T-helper 1 cell treated with Interleukin-12 subunit alpha and Interleukin-12 subunit beta and Interleukin-4 antibody, amounts not matched to agents 30 μg/mL and 1 μg/mL, for 36 hours (primary cell): ENCODE measurements at regions not wholly inside any gene's neighbourhood (a gene's known extent, or its start where the extent isn't known, plus 50 kb on each side); places are given as distances from the start of the nearest gene placed in this dataset.

Source experiments
- H3K27ac Mint-ChIP-seq: one replicate; pipeline ENCODE4 v1.8.0; 2021; ENCODE audit warnings: mild to moderate bottlenecking, mixed read lengths
- H3K27me3 Mint-ChIP-seq: one replicate; pipeline ENCODE4 v1.8.0; 2021; ENCODE audit warnings: low read depth, mixed read lengths
- H3K36me3 Mint-ChIP-seq: one replicate; pipeline ENCODE4 v1.8.0; 2021; ENCODE audit warnings: low read depth, mixed read lengths
- H3K4me1 Mint-ChIP-seq: one replicate; pipeline ENCODE4 v1.8.0; 2021; ENCODE audit warnings: low read depth, mixed read lengths
- H3K4me3 Mint-ChIP-seq: one replicate; pipeline ENCODE4 v1.8.0; 2021; ENCODE audit warnings: mild to moderate bottlenecking, moderate library complexity, mixed read lengths
- H3K9me3 Mint-ChIP-seq: one replicate; pipeline ENCODE4 v1.8.0; 2021; ENCODE audit warnings: mixed read lengths

GRCh38 chr3:182524711-182525401 is 268.4 kb upstream of the ATP11B start:
- Mint-ChIP-seq H3K9me3 (no peaks in the 10 kb centered on the region), H3K4me3 (no peak overlapping the region), H3K4me1 (no peaks in the 10 kb centered on the region), H3K27me3 (no peaks in the 10 kb centered on the region), H3K36me3 (no peaks in the 10 kb centered on the region), H3K27ac (no peak overlapping the region)

GRCh38 chr3:182525766-182526374 is 267.4 kb upstream of the ATP11B start:
- Mint-ChIP-seq H3K9me3 (no peaks in the 10 kb centered on the region), H3K4me1 (no peaks in the 10 kb centered on the region), H3K4me3 (no peak overlapping the region), H3K36me3 (no peaks in the 10 kb centered on the region), H3K27me3 (no peaks in the 10 kb centered on the region), H3K27ac (no peak overlapping the region)

GRCh38 chr3:182527745-182528144 is 265.6 kb upstream of the ATP11B start:
- H3K9me3 Mint-ChIP-seq = no peaks in the 10 kb centered on the region
- no peaks in the 10 kb centered on the region for H3K4me1 Mint-ChIP-seq
- no peak overlapping the region for H3K27ac Mint-ChIP-seq
- no peaks in the 10 kb centered on the region for H3K36me3 Mint-ChIP-seq
- H3K27me3 Mint-ChIP-seq = no peaks in the 10 kb centered on the region
- no peak overlapping the region for H3K4me3 Mint-ChIP-seq

GRCh38 chr3:182530316-182530715 is 263.0 kb upstream of the ATP11B start:
- Mint-ChIP-seq H3K4me3 (no peak overlapping the region), H3K27me3 (no peaks in the 10 kb centered on the region), H3K4me1 (no peaks in the 10 kb centered on the region), H3K9me3 (no peaks in the 10 kb centered on the region), H3K36me3 (no peaks in the 10 kb centered on the region), H3K27ac (no peak overlapping the region)

GRCh38 chr3:182533394-182533793 is 259.9 kb upstream of the ATP11B start:
- H3K27ac Mint-ChIP-seq = no peak overlapping the region
- H3K4me3 Mint-ChIP-seq = no peak overlapping the region
- no peaks in the 10 kb centered on the region for H3K36me3 Mint-ChIP-seq
- H3K9me3 Mint-ChIP-seq = no peaks in the 10 kb centered on the region
- H3K4me1 Mint-ChIP-seq = no peaks in the 10 kb centered on the region
- no peaks in the 10 kb centered on the region for H3K27me3 Mint-ChIP-seq

GRCh38 chr3:182544542-182544941 is 248.8 kb upstream of the ATP11B start:
- no peaks in the 10 kb centered on the region for H3K4me1 Mint-ChIP-seq
- H3K9me3 Mint-ChIP-seq = no peaks in the 10 kb centered on the region
- H3K27ac Mint-ChIP-seq = no peak overlapping the region
- H3K4me3 Mint-ChIP-seq = no peak overlapping the region
- H3K36me3 Mint-ChIP-seq = no peaks in the 10 kb centered on the region
- no peaks in the 10 kb centered on the region for H3K27me3 Mint-ChIP-seq

- H3K27me3 Mint-ChIP-seq = peaks cover 3% of the 10 kb centered on the region
- H3K4me3 Mint-ChIP-seq = no peak overlapping the region
- H3K9me3 Mint-ChIP-seq = no peaks in the 10 kb centered on the region
- no peaks in the 10 kb centered on the region for H3K4me1 Mint-ChIP-seq
- H3K36me3 Mint-ChIP-seq = no peaks in the 10 kb centered on the region
- no peak overlapping the region for H3K27ac Mint-ChIP-seq
Measured at GRCh38 chr3:182562274-182562673, 231.0 kb upstream of the ATP11B start.

GRCh38 chr3:182565916-182566796 is 227.1 kb upstream of the ATP11B start:
- Mint-ChIP-seq H3K36me3 (no peaks in the 10 kb centered on the region), H3K4me1 (no peaks in the 10 kb centered on the region), H3K4me3 (no peak overlapping the region), H3K9me3 (no peaks in the 10 kb centered on the region), H3K27ac (no peak overlapping the region), H3K27me3 (peaks cover 3% of the 10 kb centered on the region)

GRCh38 chr3:182567700-182568099 is 225.6 kb upstream of the ATP11B start:
- H3K4me1 Mint-ChIP-seq = no peaks in the 10 kb centered on the region
- H3K27ac Mint-ChIP-seq = no peak overlapping the region
- no peaks in the 10 kb centered on the region for H3K9me3 Mint-ChIP-seq
- H3K27me3 Mint-ChIP-seq = peaks cover 3% of the 10 kb centered on the region
- H3K4me3 Mint-ChIP-seq = no peak overlapping the region
- H3K36me3 Mint-ChIP-seq = no peaks in the 10 kb centered on the region

GRCh38 chr3:182568261-182568660 is 225.0 kb upstream of the ATP11B start:
- no peak overlapping the region for H3K27ac Mint-ChIP-seq
- H3K4me1 Mint-ChIP-seq = no peaks in the 10 kb centered on the region
- H3K36me3 Mint-ChIP-seq = no peaks in the 10 kb centered on the region
- H3K27me3 Mint-ChIP-seq = peaks cover 4% of the 10 kb centered on the region
- H3K4me3 Mint-ChIP-seq = no peak overlapping the region
- peaks cover under 1% of the 10 kb centered on the region for H3K9me3 Mint-ChIP-seq

GRCh38 chr3:182568876-182569275 is 224.4 kb upstream of the ATP11B start:
- H3K4me3 Mint-ChIP-seq = no peak overlapping the region
- H3K27ac Mint-ChIP-seq = no peak overlapping the region
- no peaks in the 10 kb centered on the region for H3K4me1 Mint-ChIP-seq
- H3K9me3 Mint-ChIP-seq = peaks cover 6% of the 10 kb centered on the region
- H3K36me3 Mint-ChIP-seq = no peaks in the 10 kb centered on the region
- H3K27me3 Mint-ChIP-seq = peaks cover 7% of the 10 kb centered on the region

- Mint-ChIP-seq H3K4me3 (no peak overlapping the region), H3K36me3 (no peaks in the 10 kb centered on the region), H3K27ac (no peak overlapping the region), H3K27me3 (peaks cover 3% of the 10 kb centered on the region), H3K9me3 (peaks cover 9% of the 10 kb centered on the region), H3K4me1 (no peaks in the 10 kb centered on the region)
Measured at GRCh38 chr3:182570946-182571594, 222.2 kb upstream of the ATP11B start.

GRCh38 chr3:182575941-182576340 is 217.4 kb upstream of the ATP11B start:
- Mint-ChIP-seq H3K9me3 (peaks cover 9% of the 10 kb centered on the region), H3K4me3 (no peak overlapping the region), H3K4me1 (no peaks in the 10 kb centered on the region), H3K27me3 (peaks cover 3% of the 10 kb centered on the region), H3K27ac (no peak overlapping the region), H3K36me3 (no peaks in the 10 kb centered on the region)

GRCh38 chr3:182583545-182583944 is 209.8 kb upstream of the ATP11B start:
- H3K9me3 Mint-ChIP-seq = no peaks in the 10 kb centered on the region
- H3K4me3 Mint-ChIP-seq = no peak overlapping the region
- no peaks in the 10 kb centered on the region for H3K4me1 Mint-ChIP-seq
- H3K27me3 Mint-ChIP-seq = no peaks in the 10 kb centered on the region
- no peaks in the 10 kb centered on the region for H3K36me3 Mint-ChIP-seq
- H3K27ac Mint-ChIP-seq = no peak overlapping the region
